ENCODE measurements at regions not wholly inside any gene's neighbourhood (a gene's known extent, or its start where the extent isn't known, plus 50 kb on each side); places are given as distances from the start of the nearest gene placed in this dataset.

DNA sequence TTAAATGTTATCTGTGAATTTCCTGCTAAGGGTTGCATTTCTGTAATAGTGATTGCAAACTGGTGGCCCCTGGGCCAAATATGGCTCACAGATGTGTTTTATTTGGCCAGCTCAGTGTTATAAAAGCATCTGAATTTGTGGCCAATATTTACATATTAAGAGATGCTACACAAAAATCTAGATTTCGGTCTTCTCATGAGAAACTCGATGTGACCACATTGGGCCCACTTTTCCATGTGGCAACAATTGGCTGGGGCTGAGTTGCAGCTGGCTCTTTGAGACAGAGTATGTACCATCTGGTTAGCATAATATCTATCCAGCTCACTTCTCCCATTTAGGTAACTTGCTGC, 244.5 kb upstream of the POU2AF2 start:
- TF ChIP-seq, protein P1, sequence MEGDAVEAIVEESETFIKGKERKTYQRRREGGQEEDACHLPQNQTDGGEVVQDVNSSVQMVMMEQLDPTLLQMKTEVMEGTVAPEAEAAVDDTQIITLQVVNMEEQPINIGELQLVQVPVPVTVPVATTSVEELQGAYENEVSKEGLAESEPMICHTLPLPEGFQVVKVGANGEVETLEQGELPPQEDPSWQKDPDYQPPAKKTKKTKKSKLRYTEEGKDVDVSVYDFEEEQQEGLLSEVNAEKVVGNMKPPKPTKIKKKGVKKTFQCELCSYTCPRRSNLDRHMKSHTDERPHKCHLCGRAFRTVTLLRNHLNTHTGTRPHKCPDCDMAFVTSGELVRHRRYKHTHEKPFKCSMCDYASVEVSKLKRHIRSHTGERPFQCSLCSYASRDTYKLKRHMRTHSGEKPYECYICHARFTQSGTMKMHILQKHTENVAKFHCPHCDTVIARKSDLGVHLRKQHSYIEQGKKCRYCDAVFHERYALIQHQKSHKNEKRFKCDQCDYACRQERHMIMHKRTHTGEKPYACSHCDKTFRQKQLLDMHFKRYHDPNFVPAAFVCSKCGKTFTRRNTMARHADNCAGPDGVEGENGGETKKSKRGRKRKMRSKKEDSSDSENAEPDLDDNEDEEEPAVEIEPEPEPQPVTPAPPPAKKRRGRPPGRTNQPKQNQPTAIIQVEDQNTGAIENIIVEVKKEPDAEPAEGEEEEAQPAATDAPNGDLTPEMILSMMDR (IDR thresholded peaks at IDR 0.05) = no peak
- TF ChIP-seq POLR2A (IDR thresholded peaks at IDR 0.05) = no peak

All from lower leg skin (tissue), 3 donors.